HFF-Myc (cell line): ENCODE measurements at regions not wholly inside any gene's neighbourhood (a gene's known extent, or its start where the extent isn't known, plus 50 kb on each side); places are given as distances from the start of the nearest gene placed in this dataset.
A peak's percentile ranks its signal among the peaks of the same experiment; 100 is the strongest.

ENCODE experiments used
- DNase-seq: peaks from one replicate; pipeline ENCODE4 v3.0.0-alpha.2; 2011; ENCODE audit warnings: low read depth; ENCODE audit errors: extremely low read depth
- H3K4me3 ChIP-seq: replicated peaks from 2 replicates; pipeline ENCODE4 v1.5.1; 2011; ENCODE audit warnings: low read depth, mild to moderate bottlenecking, control low read depth, low read length
- TF ChIP-seq, protein P1 (sequence below): IDR thresholded peaks from 2 replicates; pipeline ENCODE4 v1.5.1; 2012; ENCODE audit warnings: mild to moderate bottlenecking, low read depth, low read length, control low read depth; ENCODE audit errors: missing control alignments

DNA sequence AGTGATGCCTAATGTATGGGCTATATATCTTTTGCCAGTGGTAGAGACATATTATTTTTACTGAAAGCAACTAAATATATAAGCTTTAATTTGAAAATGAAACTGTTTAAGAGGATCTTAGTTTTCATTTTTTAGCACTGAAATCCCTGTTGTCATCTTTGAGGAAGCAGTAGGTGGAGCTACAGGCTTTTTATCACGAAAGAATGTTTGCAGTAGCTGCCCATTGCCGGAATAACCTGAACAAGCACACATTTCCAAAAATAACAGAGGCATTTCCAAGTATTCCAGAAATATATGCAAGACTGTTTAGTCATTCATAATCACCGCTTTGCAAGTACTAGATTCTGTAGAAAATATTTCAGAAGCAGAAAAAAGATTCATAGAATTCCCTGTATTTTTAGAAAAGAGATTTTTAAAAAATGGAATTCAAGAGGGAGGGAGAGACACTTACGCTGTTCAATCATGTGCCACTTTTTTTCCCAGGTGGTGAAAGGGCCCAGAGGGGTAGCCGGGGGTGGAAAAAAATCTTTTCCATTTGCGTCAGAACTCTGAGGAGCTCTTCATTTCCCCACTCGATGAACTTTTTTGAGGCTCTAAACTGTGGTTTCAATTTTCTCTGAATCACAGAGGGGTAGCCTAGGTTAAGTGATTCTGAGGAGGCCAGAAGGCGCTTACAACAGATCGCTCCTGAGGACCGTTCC lies 142.5 kb upstream of the FERMT1 start:
- peak; percentile 36 for DNase-seq
- H3K4me3 ChIP-seq: no peak overlapping the region

DNA sequence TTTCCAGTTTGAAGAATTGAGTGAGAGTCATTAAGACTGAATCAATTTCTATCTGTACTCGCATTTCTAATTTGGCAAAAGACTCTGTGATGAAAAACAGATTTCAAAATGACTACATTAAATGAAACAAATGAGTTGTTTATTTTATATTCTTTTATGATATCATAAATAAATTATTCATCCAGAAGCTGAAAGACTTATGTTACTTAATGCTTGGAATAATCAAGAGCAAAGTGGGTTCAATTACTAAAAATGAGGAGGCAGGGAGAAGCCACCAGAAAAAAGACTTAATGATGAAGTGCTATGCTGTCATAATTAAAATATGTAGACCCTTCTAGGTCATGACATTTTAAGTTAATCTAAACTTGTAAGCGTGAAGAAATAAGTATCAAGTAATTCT lies 130.6 kb upstream of the FERMT1 start:
- H3K4me3 ChIP-seq: no peak overlapping the region
- no peak for DNase-seq
- TF ChIP-seq, protein P1, sequence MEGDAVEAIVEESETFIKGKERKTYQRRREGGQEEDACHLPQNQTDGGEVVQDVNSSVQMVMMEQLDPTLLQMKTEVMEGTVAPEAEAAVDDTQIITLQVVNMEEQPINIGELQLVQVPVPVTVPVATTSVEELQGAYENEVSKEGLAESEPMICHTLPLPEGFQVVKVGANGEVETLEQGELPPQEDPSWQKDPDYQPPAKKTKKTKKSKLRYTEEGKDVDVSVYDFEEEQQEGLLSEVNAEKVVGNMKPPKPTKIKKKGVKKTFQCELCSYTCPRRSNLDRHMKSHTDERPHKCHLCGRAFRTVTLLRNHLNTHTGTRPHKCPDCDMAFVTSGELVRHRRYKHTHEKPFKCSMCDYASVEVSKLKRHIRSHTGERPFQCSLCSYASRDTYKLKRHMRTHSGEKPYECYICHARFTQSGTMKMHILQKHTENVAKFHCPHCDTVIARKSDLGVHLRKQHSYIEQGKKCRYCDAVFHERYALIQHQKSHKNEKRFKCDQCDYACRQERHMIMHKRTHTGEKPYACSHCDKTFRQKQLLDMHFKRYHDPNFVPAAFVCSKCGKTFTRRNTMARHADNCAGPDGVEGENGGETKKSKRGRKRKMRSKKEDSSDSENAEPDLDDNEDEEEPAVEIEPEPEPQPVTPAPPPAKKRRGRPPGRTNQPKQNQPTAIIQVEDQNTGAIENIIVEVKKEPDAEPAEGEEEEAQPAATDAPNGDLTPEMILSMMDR: no peak

More for the DNA sequence above, 142.5 kb upstream of the FERMT1 start:
- TF ChIP-seq, protein P1: peak; percentile 45

DNA sequence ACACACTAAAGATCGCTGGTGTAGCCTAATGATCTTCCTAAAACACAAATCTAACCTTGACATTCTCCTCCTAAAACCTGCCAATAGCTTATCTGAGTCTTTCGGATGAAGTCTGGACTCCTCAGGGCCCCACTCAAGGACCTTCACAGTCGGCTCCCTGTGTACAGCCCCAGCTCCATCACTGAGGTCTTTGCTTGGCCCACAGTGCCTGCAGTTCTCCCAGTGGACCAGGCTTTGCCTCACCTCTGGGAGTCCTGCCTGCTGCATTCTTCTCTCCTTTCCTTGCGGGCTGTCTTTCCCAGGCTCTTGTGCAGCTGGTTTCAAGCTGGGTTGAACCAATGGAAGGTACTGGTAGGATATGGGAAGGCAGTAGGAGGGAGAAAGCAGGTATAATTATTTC lies 122.6 kb upstream of the FERMT1 start:
- no peak overlapping the region for H3K4me3 ChIP-seq
- TF ChIP-seq, protein P1: no peak
- DNase-seq: no peak

DNA sequence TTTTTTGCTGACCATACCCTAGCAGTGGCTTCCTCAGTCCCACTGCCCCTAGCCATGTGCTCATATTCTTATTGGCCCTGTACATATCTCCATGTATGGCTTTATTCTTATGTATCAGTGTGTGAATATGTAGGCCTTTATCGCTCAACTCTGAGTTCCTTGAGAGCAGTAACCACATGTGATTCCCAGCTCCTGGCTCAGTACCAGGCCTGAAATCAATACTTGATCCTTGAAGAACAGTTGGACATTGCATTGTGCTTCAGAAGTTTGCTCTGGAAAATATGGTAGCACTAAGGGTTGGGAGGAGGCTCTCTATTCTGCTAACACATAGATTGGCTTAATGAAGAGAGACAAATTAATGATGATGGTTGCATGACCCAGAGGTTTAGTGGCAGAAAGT lies 118.8 kb upstream of the FERMT1 start:
- TF ChIP-seq, protein P1: no peak
- no peak overlapping the region for H3K4me3 ChIP-seq
- DNase-seq: no peak

DNA sequence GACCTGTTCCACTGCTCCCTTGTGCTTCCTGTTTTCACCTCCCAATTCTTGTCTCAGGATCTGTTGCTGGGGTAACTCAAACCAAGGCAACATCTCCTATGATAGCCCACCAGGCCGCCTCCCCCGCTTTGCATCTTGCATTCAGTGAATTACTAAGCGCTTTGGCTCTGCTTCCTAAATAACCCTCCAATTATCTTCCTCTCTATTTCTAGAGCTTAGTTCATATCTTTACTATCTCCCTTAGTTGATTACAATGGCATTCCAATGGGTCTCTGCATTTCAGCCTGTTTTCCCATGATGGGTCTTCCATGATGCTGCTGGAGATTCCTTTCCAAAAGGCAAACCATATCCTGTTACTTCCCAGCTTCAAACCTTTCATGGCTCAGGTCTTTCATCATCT lies 117.2 kb upstream of the FERMT1 start:
- H3K4me3 ChIP-seq: no peak overlapping the region
- DNase-seq: no peak
- TF ChIP-seq, protein P1: no peak

DNA sequence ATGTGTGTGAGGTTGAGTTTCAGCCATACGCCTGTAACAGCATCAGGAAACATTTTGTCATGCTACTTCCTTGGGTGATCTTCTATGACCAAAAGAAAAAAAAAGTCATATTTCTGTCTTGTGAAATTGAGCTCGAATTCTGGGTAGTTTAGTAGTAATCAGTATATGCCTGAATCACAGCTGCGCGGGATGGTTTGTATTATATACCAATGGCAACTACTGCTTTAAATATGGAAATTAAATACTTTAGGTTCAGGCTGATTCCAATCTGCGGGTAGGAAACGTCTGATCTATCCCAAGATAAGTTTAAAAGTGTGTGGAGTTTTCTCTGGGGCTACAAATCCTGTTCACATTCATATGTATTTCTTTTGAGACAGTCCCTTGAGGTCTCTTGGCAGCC lies 115.6 kb upstream of the FERMT1 start:
- TF ChIP-seq, protein P1: no peak
- no peak for DNase-seq
- no peak overlapping the region for H3K4me3 ChIP-seq

DNA sequence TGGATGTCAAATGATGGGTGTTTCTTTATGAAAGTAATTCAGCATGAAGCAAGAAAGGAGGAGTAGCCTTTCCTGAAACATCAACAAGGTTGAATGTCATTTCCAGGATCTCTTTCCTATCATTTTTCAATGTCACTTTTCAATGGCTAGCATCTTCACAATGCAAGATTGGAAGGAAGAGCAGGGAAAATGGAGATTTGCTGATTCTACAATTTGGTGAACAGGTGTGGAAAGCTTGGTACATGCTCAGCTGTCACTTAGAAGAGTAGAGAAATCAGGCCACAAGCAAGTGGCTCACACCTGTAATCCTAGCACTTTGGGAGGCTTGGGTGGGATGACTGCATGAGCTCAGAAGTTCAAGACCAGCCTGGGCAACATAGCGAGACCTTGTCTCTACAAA lies 112.7 kb upstream of the FERMT1 start:
- H3K4me3 ChIP-seq: no peak overlapping the region
- DNase-seq: no peak
- TF ChIP-seq, protein P1: no peak
